Inferior parietal cortex (tissue), 1 donor: ENCODE measurements at regions not wholly inside any gene's neighbourhood (a gene's known extent, or its start where the extent isn't known, plus 50 kb on each side); places are given as distances from the start of the nearest gene placed in this dataset.
"Not testable (repeated sequence)": the region's sequence is repeated elsewhere in the genome, so short reads cannot be mapped to it uniquely, and the experiment has no call there.

Experiments
- DNase-seq: peaks from one replicate; pipeline ENCODE4 v3.0.0-alpha.2; 2016; ENCODE audit errors: extremely low spot score

DNA sequence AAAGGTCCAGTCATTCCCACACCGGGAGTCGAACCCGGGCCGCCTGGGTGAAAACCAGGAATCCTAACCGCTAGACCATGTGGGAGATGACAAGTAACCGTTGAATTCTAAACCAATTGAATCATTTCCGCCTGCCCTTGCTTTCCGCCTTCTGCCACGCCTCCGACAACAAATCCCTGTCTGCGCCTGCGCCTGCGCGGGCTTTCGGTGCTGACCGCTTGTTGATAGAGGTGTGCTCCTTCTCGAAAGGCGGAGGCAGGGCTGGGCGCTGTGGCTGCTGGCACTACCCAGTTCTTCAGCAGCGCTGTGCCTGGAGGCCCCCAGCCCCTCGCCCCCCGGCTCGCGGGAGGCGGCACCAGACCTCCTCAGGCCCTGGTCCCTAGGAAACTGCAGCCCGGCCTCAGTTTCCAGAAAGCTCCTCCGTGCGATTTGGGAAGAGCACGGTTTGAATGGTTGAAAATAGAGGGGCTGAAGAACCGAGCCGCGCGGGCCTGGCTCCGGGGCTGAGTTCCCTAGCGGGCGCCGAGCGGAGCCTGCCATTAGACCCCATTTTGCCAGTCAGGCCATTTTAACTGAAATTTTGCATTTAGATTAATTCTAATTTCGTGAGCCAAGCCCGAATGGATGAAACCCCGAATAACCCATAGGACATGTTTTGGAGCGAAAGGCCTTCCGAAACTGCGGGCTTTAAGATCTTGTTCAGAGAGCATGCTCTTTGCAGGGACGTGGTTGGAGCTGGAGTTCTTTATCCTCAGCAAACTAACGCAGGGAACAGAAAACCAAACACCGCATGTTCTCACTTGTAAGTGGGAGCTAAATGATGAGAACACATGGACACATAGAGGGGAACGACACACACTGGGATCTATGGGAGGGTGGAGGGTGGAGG lies 219.3 kb upstream of the ATP10A start:
- DNase-seq = peak; percentile 99

DNA sequence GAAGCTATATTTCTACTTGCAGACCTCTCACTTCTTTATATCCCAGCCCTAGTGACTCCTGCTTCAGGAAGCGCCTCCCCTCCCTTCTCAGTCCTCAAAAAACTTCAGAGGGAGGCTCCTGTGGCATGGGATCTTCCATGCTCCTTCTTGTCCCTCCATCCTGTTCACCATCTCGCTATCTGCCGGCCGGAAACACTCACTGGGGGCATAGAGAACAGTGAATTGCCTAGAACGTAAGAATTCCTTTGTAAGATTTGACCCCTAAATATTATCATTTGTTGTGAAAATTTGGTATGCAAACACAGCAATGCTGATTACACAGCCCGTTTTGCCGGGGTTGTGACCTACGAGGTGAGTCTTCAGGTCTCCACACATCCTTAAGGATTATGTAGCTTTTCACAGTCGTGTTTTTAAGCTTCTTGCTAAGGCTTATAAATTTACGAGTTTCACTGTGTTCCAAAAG lies 218.7 kb upstream of the ATP10A start:
- no peak for DNase-seq

DNA sequence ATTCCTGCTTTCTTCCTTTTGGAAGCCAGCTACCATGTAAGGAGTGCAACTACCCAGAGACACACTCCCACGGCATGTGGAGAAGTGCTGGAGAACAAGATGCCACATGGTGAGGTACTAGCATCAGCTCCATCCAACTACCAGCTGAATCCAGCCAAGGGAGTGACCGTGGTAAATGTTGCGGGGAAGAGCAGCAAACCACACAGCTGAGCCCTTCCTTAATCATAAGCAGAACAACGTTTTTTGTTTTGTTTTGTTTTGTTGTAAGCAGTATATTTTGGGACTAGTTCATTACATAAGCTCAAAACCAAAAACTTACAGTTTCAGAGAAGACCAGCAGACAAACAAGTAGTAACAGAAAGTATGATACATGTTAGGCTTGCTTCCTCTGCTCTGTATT lies 212.6 kb upstream of the ATP10A start:
- no peak for DNase-seq

DNA sequence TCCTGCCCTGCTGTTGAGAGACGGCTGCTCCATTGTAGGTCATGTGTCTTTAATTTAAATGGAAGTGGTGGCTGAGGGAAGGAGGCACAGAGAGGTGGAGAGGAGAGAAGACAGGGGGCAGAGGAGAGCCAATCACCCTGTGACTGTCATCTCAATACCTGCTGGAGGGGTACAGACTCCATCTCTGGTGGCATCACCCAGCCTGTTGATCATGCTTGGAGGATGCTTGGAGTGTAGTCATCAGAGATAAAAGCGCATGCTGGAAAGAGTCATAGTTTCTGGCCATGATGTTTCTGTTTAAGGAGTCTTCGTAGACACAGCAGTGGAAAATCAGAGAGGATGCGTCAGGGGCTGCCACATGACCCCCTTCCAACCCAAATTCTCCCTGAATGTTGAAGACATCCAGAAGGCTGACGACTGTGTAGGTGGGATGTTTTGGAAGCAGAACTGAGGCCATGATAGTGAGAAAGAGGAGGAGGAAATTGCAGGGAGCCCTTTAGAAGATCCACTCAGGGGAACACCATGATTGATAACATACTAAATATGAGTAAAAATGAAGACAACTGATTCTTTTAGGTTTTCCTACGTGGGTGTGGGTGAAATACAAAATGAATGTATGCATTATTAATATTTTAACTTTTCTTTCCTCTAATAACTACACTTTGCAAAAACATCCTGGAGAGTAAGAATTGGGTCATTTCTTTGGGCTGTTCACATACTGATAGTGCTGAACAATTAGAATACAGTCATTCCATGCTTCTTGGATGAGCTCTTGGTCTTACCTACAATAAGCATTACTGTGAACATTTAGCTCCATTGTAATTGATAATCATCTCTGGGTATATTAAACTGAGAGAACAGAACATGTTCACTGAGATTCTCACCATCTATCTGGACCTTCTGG lies 210.6 kb upstream of the ATP10A start:
- no peak for DNase-seq

DNA sequence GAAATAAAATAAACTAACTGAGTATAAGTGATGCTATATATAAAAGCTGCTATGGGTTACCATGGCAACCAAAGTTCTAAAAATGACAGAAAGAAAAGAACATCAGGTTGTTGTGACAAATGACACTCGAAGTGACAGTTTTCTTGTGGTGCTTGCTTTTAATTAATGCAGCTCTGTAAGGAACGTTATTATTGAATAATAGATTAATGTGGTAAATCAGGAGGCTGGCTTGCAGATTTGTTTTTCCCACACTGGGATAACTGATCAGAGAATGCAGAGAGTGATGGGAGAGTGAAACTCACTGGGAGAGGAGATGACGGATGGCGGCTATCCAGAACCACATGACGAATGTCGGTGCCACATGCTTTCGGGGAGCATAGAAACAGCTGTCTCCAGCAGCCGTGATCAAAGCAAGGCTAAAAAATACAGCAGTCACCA lies 207.0 kb upstream of the ATP10A start:
- DNase-seq = no peak

DNA sequence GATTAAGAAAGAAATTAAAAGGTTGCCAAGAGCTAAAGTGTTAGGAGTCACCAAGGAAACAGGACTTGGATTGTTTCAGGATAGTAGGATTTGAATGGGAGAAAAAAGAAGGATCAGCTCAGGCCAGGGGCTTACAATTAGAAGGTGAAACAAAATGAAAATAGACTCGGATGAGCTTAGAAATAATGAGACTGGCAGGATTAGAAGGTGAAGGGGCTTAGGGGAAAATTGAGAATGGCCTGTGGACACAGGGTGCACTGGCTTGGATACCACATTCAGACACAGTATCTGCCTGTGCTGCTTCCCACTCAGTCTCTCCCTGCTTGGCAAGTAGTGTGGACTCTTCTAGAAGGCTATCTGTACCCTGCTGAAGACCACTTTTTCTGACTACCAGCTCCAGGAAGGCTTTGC lies 206.1 kb upstream of the ATP10A start:
- no peak for DNase-seq

DNA sequence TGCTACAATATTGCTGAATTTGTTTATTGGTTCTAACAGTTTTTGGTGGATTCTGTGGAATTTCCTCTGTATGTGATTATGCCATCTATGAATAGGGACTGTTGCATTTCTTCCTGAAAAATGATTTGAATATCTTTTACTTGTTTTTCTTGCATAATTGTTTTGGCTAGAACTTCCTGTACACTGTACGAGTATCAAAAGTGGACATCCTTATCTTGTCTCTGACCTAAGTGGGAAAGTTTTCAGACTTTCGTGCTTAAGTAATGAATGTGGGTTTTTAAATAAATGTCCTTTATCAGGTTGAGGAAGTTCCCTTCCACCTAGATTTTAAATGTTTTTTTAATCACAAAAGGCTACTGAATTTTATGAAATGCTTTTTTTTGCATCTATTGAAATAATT lies 203.8 kb upstream of the ATP10A start:
- no peak for DNase-seq

DNA sequence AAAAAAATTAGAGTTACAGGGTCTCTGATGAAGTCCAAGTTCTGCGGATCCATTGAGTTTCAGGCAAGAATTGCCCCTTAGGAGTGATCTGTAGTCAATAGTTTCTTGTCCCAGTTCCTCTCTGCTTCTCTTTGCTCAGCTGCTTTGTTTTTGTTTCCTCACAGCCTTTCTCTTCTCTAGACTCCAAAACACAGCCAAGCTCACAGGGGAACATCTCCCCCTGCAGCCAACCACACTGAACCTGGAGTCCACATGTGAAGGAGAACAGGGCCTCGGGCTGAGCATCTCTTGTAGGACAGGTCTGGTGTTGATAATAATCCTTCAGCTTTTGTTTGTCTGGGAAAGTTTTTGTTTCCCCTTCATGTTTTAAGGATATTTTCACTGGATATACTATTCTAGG lies 202.6 kb upstream of the ATP10A start:
- no peak for DNase-seq

DNA sequence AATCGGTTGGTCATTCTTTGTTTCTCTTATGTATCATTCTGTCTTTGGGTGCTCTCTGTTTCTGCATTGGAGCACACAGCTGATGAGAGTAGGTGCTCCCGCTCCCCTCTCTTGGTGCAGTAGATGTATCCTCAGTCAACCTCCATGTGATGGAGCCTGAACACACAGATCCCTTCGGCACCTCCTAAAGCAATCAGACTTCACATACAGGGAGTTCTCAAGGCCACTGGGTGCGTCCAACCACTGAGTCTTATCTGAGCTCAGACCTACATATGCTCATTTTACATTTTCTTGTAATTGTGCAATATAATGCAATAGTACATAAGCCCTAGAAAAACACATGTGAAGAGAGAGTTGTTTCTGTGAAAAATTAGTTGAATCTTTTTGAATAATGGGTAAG lies 198.1 kb upstream of the ATP10A start:
- no peak for DNase-seq

DNA sequence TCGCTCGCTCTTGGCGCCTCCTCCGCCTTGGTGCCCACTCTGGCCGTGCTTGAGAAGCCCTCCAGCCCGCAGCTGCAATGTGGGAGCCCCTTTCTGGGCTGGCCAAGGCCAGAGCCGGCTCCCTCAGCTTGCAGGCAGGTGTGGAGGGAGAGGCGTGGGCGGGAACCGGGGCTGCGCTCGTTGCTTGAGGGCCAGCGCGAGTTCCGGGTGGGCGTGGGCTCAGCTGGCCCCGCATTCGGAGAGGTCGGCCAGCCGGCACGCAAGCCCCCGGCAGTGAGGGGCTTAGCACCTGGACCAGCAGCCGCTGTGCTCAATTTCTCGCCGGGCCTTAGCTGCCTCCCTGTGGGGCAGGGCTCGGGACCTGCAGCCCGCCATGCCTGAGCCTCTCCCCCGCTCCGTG lies 193.6 kb upstream of the ATP10A start:
- DNase-seq = not testable (repeated sequence)

DNA sequence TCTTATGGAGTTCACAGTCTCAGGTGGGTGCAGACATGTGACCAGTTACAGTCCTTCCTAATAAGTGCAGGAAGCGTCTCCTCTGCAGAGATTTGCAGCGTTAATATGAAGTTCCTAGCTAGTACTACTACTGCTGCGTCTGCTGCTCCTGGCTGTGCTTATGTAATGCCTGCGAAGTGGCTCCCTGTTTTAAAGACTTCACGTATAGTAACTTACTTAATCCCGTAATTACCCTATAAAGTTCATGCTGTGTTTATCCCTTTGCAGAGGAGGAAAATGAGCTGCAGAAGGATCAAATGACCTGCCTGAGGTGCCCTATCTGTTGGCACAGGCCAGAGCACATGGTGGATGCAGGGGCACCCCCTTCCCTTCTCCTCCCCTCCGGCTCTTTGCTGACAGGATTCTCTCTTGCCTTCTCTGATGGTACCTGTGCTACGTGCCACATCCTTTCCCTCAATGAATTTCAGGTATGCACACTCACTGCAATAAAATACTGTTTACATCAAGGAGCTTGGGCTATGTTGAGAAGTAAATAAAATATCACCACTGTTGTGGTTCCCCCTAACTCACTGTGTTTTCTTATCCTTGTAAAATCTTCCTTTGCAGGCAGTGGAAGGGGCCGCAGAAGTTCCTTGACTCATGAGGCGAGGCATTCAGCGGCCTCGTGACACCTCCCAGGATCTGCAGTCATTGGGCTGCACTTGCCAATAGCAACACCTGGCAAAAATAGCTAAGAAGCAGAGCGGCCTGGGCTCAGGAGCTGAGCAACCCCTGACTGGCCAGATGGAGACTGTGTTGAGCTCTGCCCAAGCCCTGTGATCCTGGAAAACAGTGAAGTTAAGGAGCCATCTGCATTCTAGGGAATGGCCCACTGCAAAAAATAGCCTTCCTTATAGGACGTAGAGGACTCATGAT lies 188.9 kb upstream of the ATP10A start:
- no peak for DNase-seq

DNA sequence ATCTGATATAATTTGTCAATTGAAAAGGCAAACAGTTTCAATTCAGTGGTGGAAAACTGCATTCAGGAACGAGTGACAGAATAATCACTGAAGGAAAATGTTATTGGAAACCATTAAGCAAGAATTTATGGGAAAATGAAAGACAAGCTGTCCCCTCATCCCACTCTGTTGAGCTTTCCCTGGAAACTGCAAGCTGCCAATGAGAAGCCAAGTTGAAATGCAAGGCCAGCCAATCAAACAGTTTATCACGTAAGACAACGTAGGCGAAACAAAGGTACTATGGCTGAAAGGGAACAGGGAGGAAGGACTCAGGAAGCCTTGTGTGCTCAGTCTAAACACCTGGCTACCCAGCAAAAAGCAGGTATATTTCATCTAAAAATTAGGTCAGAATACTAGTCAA lies 187.9 kb upstream of the ATP10A start:
- no peak for DNase-seq

DNA sequence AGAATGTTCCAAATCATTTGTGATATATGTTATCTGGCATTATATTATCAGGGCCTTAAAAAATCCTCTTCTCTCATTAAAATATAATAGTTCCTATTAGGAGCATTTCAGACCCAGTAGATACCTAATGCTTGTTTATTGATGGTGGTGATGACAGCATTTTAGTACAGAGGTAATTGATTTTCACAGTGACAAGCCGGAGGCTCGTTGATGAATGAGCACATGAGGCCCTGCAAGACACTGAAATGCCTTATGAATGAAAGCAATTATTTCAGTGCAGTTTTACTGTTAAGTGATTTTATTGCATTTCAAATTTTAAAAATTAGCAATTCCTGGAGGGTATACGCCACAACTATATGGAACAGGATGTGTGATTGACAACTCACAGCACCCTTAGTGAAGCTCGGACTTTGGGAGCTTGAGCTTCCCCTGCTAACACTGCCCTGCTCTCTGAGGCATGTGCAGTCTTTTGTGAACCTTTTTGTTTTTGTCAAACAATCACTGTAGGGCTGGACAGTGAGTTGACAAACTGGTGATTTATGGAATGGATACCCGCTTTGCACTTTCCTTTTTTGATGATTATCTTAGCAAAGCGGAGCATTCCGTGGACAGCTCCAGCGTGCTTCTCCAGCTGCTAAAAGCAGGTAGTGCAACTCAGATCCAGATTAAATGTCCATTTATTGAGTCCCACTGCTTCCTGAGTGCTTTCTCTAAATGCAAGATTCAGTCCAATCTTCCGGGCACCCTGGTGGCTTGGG lies 187.0 kb upstream of the ATP10A start:
- DNase-seq = no peak

DNA sequence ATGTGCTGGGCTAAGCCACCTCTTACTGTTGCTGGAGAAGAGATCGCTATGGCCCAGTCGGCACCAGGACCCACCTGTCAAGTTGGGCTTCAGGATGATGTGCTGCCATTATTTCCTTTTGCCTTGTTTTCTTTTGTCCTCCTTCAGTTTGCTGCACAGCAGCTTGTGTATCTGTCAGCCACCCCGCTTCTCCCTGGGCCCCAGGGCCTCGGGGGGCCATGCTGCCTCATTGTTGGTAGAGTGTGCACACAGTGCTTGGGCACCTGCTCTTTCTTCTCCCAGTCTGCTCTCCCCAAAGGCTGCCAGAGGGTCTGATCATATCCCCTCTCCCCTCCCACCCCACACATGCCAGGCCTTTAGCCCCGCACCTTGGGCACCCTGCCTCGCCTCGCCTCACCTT lies 185.5 kb upstream of the ATP10A start:
- DNase-seq = no peak

DNA sequence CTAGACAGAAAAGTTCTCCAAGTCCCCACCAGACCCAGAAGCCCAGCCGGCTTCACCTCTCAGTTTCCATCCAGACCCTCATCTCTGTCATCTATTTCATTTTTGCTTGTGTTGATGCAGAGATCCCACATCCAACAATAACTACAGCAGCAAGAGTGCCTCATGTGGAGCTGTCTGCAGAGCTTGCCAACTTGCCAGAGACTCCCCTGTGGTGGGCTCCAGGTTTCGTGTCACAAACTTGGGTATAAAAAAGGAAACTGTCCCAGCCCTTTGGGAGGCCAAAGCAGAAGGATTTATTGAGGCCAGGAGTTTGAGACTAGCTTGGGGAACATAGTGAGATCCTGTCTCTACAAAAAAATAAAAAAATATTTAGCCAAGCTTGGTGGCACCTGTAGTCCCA lies 182.4 kb upstream of the ATP10A start:
- DNase-seq = no peak

DNA sequence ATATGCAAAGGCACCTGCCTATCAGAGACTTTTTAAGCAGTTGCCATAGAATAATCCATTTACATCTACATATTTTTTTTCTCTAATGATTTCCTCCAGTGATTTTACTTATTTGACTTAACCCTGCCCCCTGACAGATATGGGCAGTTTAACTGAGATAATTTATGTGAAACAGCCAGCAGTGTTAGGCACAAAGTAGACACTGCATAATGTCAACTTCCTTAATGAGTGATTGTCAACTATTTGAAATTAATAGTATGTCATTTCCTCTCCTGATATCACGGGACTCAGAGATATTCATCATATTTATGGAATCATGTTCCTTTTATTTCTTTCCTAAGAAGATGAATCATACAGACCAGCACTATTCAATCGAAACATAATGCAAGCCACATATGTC lies 179.9 kb upstream of the ATP10A start:
- no peak for DNase-seq

DNA sequence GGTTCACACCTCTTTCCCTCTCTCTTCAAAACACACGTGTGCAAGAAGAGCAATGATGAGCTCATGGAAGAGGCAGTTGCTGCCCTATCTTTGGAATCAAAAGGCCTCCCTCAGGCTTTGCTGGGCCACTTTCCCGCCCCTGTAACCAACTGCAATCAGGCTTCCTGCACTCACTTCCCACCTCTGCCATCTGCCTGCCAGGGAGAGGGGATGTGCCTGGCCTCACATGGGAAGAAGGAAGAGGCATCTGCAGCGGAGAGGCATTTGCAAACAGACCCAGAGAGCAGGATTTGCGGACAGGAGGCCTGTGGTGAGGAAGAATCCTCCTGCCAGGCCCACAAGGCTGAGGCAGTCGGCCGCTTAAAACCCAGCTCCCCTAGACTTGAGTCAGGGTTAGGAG lies 175.6 kb upstream of the ATP10A start:
- DNase-seq = no peak

DNA sequence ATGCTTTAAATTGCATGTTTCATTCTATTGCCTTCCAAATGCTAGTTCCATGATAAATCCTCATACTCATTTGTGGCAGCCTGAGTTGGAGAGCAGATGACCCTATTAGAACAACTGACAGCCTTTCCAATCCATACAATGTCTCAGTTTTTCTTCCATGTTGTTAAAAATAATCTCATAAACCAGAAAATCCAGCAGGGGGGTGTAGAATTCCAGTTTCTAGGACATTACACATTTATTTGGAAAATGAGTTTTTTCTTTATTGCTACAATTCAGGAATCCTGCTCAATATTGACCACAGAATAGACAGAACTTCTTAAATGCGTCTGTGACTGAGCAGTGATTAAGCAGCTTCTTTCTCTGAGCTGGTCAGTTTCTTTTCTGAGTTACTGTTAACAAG lies 174.2 kb upstream of the ATP10A start:
- DNase-seq = no peak

DNA sequence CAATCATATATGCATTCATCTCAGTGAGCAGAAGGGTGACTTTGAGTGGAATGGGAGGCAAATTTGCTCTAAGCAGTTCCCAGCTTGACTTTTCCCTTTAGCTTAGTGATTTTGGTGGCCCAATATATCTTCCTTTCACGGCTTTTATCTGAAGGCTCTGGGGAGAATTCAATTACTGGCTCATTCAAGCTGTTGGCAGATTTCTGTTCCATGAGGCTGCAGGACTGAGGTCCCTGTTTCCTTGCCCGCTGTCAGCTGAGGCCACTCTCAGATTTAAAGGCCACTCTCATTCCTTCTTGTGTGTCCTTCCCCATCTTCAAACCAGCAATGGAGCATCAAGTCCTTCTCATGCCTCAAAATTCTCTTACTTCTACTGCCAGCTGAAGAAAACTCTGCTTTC lies 170.4 kb upstream of the ATP10A start:
- DNase-seq = no peak

DNA sequence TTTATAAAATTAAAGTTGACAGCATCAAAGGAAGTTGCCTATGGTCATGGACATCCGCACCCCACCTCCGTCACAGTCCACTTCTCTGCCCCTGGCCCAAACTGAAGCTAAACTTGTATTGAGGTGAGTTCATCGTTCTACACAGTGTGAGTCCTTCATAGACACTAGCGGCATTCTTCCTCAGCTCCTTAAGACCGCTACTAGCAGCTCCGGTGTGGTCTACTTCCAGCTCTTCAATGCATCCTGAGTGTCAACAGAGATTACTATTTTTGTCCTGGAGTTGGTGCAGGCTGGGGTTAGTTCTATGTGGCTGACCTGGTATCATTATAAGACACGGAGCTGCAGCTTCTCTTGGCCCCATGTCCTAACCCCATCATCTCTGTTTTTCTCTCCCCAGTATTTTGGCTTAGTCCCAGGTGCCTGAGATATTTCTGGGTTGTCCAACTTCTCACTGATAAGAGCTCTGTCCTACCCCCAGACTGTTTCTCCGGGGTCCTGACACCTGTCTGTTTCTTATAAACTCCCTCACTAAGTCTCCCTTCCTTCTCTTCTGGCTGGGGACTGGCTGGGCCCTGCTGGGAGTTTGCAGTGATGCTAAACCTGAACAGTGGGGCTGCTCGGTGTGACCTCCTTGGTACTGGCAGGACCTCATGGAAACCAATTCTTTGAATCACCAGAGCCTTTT lies 169.2 kb upstream of the ATP10A start:
- no peak for DNase-seq
